HepG2 (cell line): ENCODE measurements at regions not wholly inside any gene's neighbourhood (a gene's known extent, or its start where the extent isn't known, plus 50 kb on each side); places are given as distances from the start of the nearest gene placed in this dataset.
"Not testable (repeated sequence)": the region's sequence is repeated elsewhere in the genome, so short reads cannot be mapped to it uniquely, and the experiment has no call there.

Experiments
- ATAC-seq: fragments of 200-7000 bp; cut with Tn5 transposase; 3 replicates; pipeline ENCODE4 v1.9.1; 2020; ENCODE audit warnings: mild to moderate bottlenecking, moderate library complexity
- BruUV-seq: library from RNA; stranded (reverse); fragments of 400-500 nt; replicated peaks from 2 replicates; lab custom pipeline; 2021; lab: Mats Ljungman, UMichigan
- CTCF ChIA-PET: fragments of 300-600 bp; formaldehyde crosslinking; extraction: SDS; loops from one replicate; lab custom pipeline; 2021; ENCODE audit warnings: low total read pairs, inconsistent platforms, low intra/inter-chr PET ratio; lab: Yijun Ruan, JAX
- POLR2A ChIA-PET: fragments of 350-600 bp; sonication (Branson Sonifier 250); formaldehyde crosslinking; loops from one replicate; lab custom pipeline; 2020; ENCODE audit warnings: antibody characterized with exemption, inconsistent platforms; lab: Yijun Ruan, JAX
- DNase-seq: peaks from one replicate; pipeline ENCODE4 v3.0.0-alpha.2; 2015; ENCODE audit warnings: low spot score
- FAIRE-seq: peaks from 3 replicates; lab custom pipeline; 2011; peaks lifted over from hg19 to GRCh38; lab: Jason Lieb, UNC
- H2AFZ ChIP-seq: one replicate; pipeline ENCODE4 v1.6.1; 2011; ENCODE audit warnings: low read length, inconsistent platforms
- H3K27ac ChIP-seq: fragments of 300-600 bp; 3 replicates; pipeline ENCODE4 v1.8.0; 2011; ENCODE audit warnings: mixed run types, mild to moderate bottlenecking, mixed read lengths, low read length, inconsistent platforms; ENCODE audit not compliant: insufficient read depth; ENCODE audit errors: extremely low read length
- H3K27me3 ChIP-seq, 2 experiments: fragments of 200-600 bp in 1 of 2; 2 replicates in 1 of 2; 3 replicates in 1 of 2; pipeline versions ENCODE4 v1.6.0 to v1.8.0; 2011; ENCODE audit warnings: low read length in 2 of 2, mild to moderate bottlenecking in 2 of 2, moderate library complexity in 2 of 2, inconsistent platforms in 1 of 2; ENCODE audit not compliant: insufficient read depth in 2 of 2, control insufficient read depth in 1 of 2
- H3K36me3 ChIP-seq, 2 experiments: fragments of 200-600 bp in 1 of 2; replicated peaks in 1 of 2; 2 replicates in 1 of 2; 3 replicates in 1 of 2; pipeline versions ENCODE4 v1.5.1 to v1.8.0; 2011; ENCODE audit warnings: low read length in 2 of 2, inconsistent platforms in 1 of 2; ENCODE audit not compliant: insufficient read depth in 2 of 2, control insufficient read depth in 1 of 2
- H3K4me1 ChIP-seq: 2 replicates; pipeline ENCODE4 v1.5.1; 2012; ENCODE audit warnings: low read length, inconsistent platforms; ENCODE audit not compliant: insufficient read depth
- H3K4me2 ChIP-seq: 2 replicates; pipeline ENCODE4 v1.6.0; 2011; ENCODE audit warnings: low read depth, low read length, inconsistent platforms
- H3K4me3 ChIP-seq, 3 experiments: fragments of 200-600 bp in 1 of 3; sonication (generic), shearing (Covaris generic) in 1 of 3; replicated peaks in 1 of 3; 2 replicates each; pipeline ENCODE4 v1.5.1; 2011 to 2016; ENCODE audit warnings: low read length in 3 of 3, inconsistent platforms in 2 of 3, low read depth in 2 of 3, mild to moderate bottlenecking in 2 of 3, control low read depth in 1 of 3, mixed read lengths in 1 of 3; ENCODE audit not compliant: insufficient read depth in 1 of 3
- H3K79me2 ChIP-seq: one replicate; pipeline ENCODE4 v1.6.1; 2011; ENCODE audit warnings: low read length, inconsistent platforms; ENCODE audit not compliant: insufficient read depth
- H3K9ac ChIP-seq: 2 replicates; pipeline ENCODE4 v1.6.0; 2011; ENCODE audit warnings: mild to moderate bottlenecking, low read depth, low read length, inconsistent platforms; ENCODE audit not compliant: insufficient read depth
- H3K9me3 ChIP-seq: 2 replicates; pipeline ENCODE4 v1.5.1; 2012; ENCODE audit warnings: mild to moderate bottlenecking, low read length
- H4K20me1 ChIP-seq: 2 replicates; pipeline ENCODE4 v1.6.0; 2011; ENCODE audit warnings: inconsistent platforms, mild to moderate bottlenecking, low read length, moderate library complexity; ENCODE audit not compliant: insufficient read depth
- RBFOX2 ChIP-seq: fragments of 200-400 bp; formaldehyde crosslinking; IDR thresholded peaks from 2 replicates; pipeline ENCODE4 v1.6.1; 2017; ENCODE audit warnings: low read depth, mild to moderate bottlenecking, low read length
- ZFP37 ChIP-seq: sonication (generic); formaldehyde crosslinking; IDR thresholded peaks from 2 replicates; pipeline ENCODE4 v1.4.0; 2020; ENCODE audit warnings: missing genetic modification reagents, borderline replicate concordance
- WGBS: methylation state at CpG from one replicate; pipeline ENCODE4 v1.1.6; 2017; ENCODE audit warnings: low lambda C conversion rate; 5-methylcytosine and 5-hydroxymethylcytosine counted together
- in situ Hi-C: cut with HindIII; loops from 2 replicates; pipeline ENCODE4 v1.10.0; 2017; ENCODE audit warnings: low pct_unique_long_range_greater_than_20kb; ENCODE audit not compliant: extremely low pct_ligation_motif_present
- intact Hi-C: fragments of 100-400 bp; cut with micrococcal nuclease; formaldehyde crosslinking; loops from one replicate; pipeline ENCODE4 v1.10.0; 2022; ENCODE audit not compliant: unreplicated experiment
- TF ChIP-seq, protein P1 (sequence below): IDR thresholded peaks from 2 replicates; pipeline ENCODE4 v1.6.1; 2012; ENCODE audit warnings: low read length, improper control_type of control experiment
- TF ChIP-seq, protein P2 (sequence below): sonication (generic); formaldehyde crosslinking; IDR thresholded peaks from 2 replicates; pipeline ENCODE4 v1.5.0; 2020; ENCODE audit warnings: mild to moderate bottlenecking, missing genetic modification reagents

DNA sequence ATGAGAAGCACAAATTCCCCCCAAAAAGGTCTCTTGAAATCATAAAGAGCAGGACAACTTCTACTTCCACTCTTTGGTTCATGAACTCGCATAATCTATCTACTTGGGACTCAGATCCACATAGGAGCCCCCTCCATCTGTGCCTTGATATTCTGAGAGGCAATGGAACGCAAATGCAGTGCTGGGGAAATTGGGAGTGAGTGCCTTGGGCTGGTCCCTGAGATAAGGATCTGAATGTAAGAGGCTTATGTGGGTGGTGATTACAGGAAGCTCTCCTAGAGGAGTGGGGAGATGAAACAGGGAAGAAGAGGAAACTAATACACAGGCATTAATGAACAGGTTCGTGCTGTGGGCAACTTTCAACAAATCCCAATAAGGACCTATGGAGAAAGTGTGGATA is 285.6 kb downstream of the RASEF start:
- no peaks in the 10 kb centered on the region for H3K4me1 ChIP-seq
- H3K9me3 ChIP-seq: no peaks in the 10 kb centered on the region
- in situ Hi-C loops: no loop called here
- H3K36me3 ChIP-seq: no peaks in the 10 kb centered on the region
- no peak overlapping the region for H2AFZ ChIP-seq
- POLR2A ChIA-PET: no interaction called here
- FAIRE-seq: no peak
- no TSS peak for BruUV-seq
- no peaks in the 10 kb centered on the region for H3K27me3 ChIP-seq
- ATAC-seq: no peak
- CTCF ChIA-PET: no interaction called here
- H4K20me1 ChIP-seq: no peaks in the 10 kb centered on the region
- no peak overlapping the region for H3K4me2 ChIP-seq
- no peak for DNase-seq
- 0% methylated on average over 3 of the region's 3 CpGs for WGBS
- H3K27ac ChIP-seq: no peak overlapping the region
- intact Hi-C loops: no loop called here
- TF ChIP-seq RBFOX2 (no peak), ZFP37 (CRISPR knock-in tag) (no peak)
- TF ChIP-seq, protein P1, sequence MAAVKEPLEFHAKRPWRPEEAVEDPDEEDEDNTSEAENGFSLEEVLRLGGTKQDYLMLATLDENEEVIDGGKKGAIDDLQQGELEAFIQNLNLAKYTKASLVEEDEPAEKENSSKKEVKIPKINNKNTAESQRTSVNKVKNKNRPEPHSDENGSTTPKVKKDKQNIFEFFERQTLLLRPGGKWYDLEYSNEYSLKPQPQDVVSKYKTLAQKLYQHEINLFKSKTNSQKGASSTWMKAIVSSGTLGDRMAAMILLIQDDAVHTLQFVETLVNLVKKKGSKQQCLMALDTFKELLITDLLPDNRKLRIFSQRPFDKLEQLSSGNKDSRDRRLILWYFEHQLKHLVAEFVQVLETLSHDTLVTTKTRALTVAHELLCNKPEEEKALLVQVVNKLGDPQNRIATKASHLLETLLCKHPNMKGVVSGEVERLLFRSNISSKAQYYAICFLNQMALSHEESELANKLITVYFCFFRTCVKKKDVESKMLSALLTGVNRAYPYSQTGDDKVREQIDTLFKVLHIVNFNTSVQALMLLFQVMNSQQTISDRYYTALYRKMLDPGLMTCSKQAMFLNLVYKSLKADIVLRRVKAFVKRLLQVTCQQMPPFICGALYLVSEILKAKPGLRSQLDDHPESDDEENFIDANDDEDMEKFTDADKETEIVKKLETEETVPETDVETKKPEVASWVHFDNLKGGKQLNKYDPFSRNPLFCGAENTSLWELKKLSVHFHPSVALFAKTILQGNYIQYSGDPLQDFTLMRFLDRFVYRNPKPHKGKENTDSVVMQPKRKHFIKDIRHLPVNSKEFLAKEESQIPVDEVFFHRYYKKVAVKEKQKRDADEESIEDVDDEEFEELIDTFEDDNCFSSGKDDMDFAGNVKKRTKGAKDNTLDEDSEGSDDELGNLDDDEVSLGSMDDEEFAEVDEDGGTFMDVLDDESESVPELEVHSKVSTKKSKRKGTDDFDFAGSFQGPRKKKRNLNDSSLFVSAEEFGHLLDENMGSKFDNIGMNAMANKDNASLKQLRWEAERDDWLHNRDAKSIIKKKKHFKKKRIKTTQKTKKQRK: no peak
- TF ChIP-seq, protein P2, sequence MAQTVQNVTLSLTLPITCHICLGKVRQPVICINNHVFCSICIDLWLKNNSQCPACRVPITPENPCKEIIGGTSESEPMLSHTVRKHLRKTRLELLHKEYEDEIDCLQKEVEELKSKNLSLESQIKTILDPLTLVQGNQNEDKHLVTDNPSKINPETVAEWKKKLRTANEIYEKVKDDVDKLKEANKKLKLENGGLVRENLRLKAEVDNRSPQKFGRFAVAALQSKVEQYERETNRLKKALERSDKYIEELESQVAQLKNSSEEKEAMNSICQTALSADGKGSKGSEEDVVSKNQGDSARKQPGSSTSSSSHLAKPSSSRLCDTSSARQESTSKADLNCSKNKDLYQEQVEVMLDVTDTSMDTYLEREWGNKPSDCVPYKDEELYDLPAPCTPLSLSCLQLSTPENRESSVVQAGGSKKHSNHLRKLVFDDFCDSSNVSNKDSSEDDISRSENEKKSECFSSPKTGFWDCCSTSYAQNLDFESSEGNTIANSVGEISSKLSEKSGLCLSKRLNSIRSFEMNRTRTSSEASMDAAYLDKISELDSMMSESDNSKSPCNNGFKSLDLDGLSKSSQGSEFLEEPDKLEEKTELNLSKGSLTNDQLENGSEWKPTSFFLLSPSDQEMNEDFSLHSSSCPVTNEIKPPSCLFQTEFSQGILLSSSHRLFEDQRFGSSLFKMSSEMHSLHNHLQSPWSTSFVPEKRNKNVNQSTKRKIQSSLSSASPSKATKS (CRISPR knock-in tag): no peak
- no peak overlapping the region for H3K9ac ChIP-seq
- H3K79me2 ChIP-seq: no peaks in the 10 kb centered on the region
- H3K4me3 ChIP-seq: no peak overlapping the region

DNA sequence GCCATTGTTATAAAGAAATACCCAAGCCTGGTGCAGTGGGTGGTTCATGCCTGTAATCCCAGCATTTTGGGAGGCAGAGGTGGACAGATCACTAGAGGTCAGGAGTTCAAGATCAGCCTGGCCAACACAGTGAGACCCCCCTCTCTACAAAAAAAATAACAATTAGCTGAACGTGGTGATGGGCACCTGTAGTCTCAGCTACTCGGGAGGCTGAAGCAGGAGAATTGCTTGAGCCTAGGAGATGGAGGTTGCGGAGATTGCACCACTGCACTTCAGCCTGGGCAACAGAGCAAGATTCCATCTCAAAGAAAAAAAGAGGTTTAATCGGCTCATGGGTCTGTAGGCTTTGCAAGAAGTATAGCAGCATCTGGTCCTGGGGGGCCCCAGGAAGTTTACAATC is 284.0 kb downstream of the RASEF start:
- in situ Hi-C loops: not testable (repeated sequence)

More for the DNA sequence above, 284.0 kb downstream of the RASEF start:
- ATAC-seq, H3K9ac ChIP-seq, H3K4me2 ChIP-seq, FAIRE-seq, H3K9me3 ChIP-seq, H3K27ac ChIP-seq, POLR2A ChIA-PET, H4K20me1 ChIP-seq, intact Hi-C loops, H2AFZ ChIP-seq, H3K36me3 ChIP-seq, CTCF ChIA-PET, H3K4me1 ChIP-seq, H3K79me2 ChIP-seq, DNase-seq, H3K4me3 ChIP-seq, H3K27me3 ChIP-seq, BruUV-seq: not testable (repeated sequence)
- WGBS: 28% methylated on average over 4 of the region's 4 CpGs
